B cell (primary cell): ENCODE measurements at regions not wholly inside any gene's neighbourhood (a gene's known extent, or its start where the extent isn't known, plus 50 kb on each side); places are given as distances from the start of the nearest gene placed in this dataset.

ENCODE experiments used
- ATAC-seq: fragments of 200-7000 bp; cut with Tn5 transposase; one replicate; pipeline ENCODE4 v1.10.0; 2021; ENCODE audit warnings: low read depth, mild to moderate bottlenecking, moderate number of reproducible peaks, moderate library complexity
- CTCF ChIA-PET: fragments of 350-600 bp; sonication (Branson Sonifier 250); formaldehyde crosslinking; loops from one replicate; lab custom pipeline; 2021; ENCODE audit warnings: antibody characterized with exemption, inconsistent platforms; lab: Charles Lee
- POLR2A ChIA-PET: fragments of 350-600 bp; sonication (Branson Sonifier 250); formaldehyde crosslinking; loops from one replicate; lab custom pipeline; 2021; ENCODE audit warnings: antibody characterized with exemption; lab: Charles Lee
- DNase-seq: peaks from one replicate; pipeline ENCODE4 v3.0.0; 2013
- H2AFZ ChIP-seq: 2 replicates; pipeline ENCODE4 v1.6.1; 2012; ENCODE audit warnings: mild to moderate bottlenecking, low read depth, low read length; ENCODE audit not compliant: insufficient read depth, poor library complexity, severe bottlenecking
- H3K27ac ChIP-seq, 2 donors: 1 replicate in 1 of 2; 2 replicates in 1 of 2; pipeline ENCODE4 v1.5.1; 2012 to 2013; ENCODE audit warnings: low read length in 2 of 2, mild to moderate bottlenecking in 2 of 2, moderate library complexity in 1 of 2
- H3K27me3 ChIP-seq, 4 experiments: fragments of 200-600 bp in 1 of 4; sonication (generic) in 1 of 4; replicated peaks in 1 of 4; 1 replicate in 2 of 4; 2 replicates in 2 of 4; pipeline versions ENCODE4 v1.6.1 to v1.7.0; 2013 to 2016; ENCODE audit warnings: low read length in 3 of 4, mild to moderate bottlenecking in 2 of 4, mixed read lengths in 1 of 4, moderate library complexity in 1 of 4; ENCODE audit not compliant: insufficient read depth in 4 of 4, control insufficient read depth in 3 of 4; ENCODE audit errors: control extremely low read depth in 1 of 4
- H3K36me3 ChIP-seq, 2 experiments: replicated peaks in 1 of 2; 1 replicate in 1 of 2; 2 replicates in 1 of 2; pipeline versions ENCODE4 v1.6.1 to v1.7.1; 2013; ENCODE audit warnings: low read length in 1 of 2; ENCODE audit not compliant: insufficient read depth in 2 of 2, control insufficient read depth in 1 of 2; ENCODE audit errors: control extremely low read depth in 1 of 2, extremely low read depth in 1 of 2
- H3K4me1 ChIP-seq, 2 donors: fragments of 200-600 bp in 1 of 2; sonication (generic) in 1 of 2; 1 replicate in 1 of 2; 2 replicates in 1 of 2; pipeline versions ENCODE4 v1.5.1 to v1.6.1; 2013 to 2017; ENCODE audit warnings: low read length in 2 of 2; ENCODE audit not compliant: control insufficient read depth in 2 of 2, insufficient read depth in 2 of 2
- H3K4me2 ChIP-seq: replicated peaks from 2 replicates; pipeline ENCODE3; 2012; ENCODE audit warnings: mild to moderate bottlenecking, low read depth, low read length; ENCODE audit not compliant: poor library complexity, severe bottlenecking
- H3K4me3 ChIP-seq, 5 experiments: fragments of 200-600 bp in 1 of 5; sonication (generic) in 1 of 5; 1 replicate in 3 of 5; 2 replicates in 2 of 5; pipeline versions ENCODE4 v1.5.1 to v1.7.0; 2011 to 2016; ENCODE audit warnings: low read length in 4 of 5, mild to moderate bottlenecking in 4 of 5, low read depth in 2 of 5, control low read depth in 1 of 5, moderate library complexity in 1 of 5; ENCODE audit not compliant: insufficient read depth in 1 of 5; ENCODE audit errors: control extremely low read depth in 1 of 5, extremely low read depth in 1 of 5
- H3K79me2 ChIP-seq: fragments of 200-600 bp; sonication (generic); one replicate; pipeline ENCODE4 v1.6.0; 2016; ENCODE audit warnings: low read length; ENCODE audit not compliant: control insufficient read depth, insufficient read depth
- H3K9ac ChIP-seq: fragments of 200-600 bp; sonication (generic); 2 replicates; pipeline ENCODE4 v1.6.1; 2017; ENCODE audit warnings: mild to moderate bottlenecking, low read length, moderate library complexity
- H3K9me3 ChIP-seq, 3 donors: one replicate each; pipeline versions ENCODE4 v1.6.1 to v1.7.1; 2013; ENCODE audit warnings: low read length in 2 of 3; ENCODE audit not compliant: control insufficient read depth in 2 of 3, insufficient read depth in 1 of 3; ENCODE audit errors: control extremely low read depth in 1 of 3
- H4K20me1 ChIP-seq: 2 replicates; pipeline ENCODE4 v1.6.0; 2012; ENCODE audit warnings: mild to moderate bottlenecking, low read length; ENCODE audit not compliant: insufficient read depth, control insufficient read depth, poor library complexity, severe bottlenecking
- H3K27ac Mint-ChIP-seq: one replicate; pipeline ENCODE4 v1.8.0; 2021; ENCODE audit warnings: mixed read lengths
- H3K27me3 Mint-ChIP-seq: one replicate; pipeline ENCODE4 v1.8.0; 2021; ENCODE audit warnings: mixed read lengths
- H3K4me1 Mint-ChIP-seq: one replicate; pipeline ENCODE4 v1.8.0; 2021; ENCODE audit warnings: mixed read lengths
- H3K4me3 Mint-ChIP-seq: one replicate; pipeline ENCODE4 v1.8.0; 2021; ENCODE audit warnings: mixed read lengths
- H3K9me3 Mint-ChIP-seq: one replicate; pipeline ENCODE4 v1.8.0; 2022; ENCODE audit warnings: mixed read lengths; ENCODE audit not compliant: insufficient read depth
- EZH2 ChIP-seq: IDR thresholded peaks from 2 replicates; pipeline ENCODE4 v1.6.1; 2012; ENCODE audit warnings: borderline replicate concordance, low read depth, mild to moderate bottlenecking, moderate library complexity, low read length; ENCODE audit not compliant: insufficient read depth, poor library complexity, severe bottlenecking
- WGBS: methylation state at CpG from one replicate; pipeline ENCODE4 v1.1.5; 2013; ENCODE audit warnings: missing lambda C conversion rate; ENCODE audit not compliant: insufficient coverage; 5-methylcytosine and 5-hydroxymethylcytosine counted together
- intact Hi-C: fragments of 100-400 bp; cut with micrococcal nuclease; formaldehyde crosslinking; loops from one replicate; pipeline ENCODE4 v1.10.0; 2022
- TF ChIP-seq, protein P1 (sequence below): fragments of 200-600 bp; IDR thresholded peaks from one replicate; pipeline ENCODE4 v1.8.0; 2022; ENCODE audit warnings: antibody characterized with exemption, mild to moderate bottlenecking

DNA sequence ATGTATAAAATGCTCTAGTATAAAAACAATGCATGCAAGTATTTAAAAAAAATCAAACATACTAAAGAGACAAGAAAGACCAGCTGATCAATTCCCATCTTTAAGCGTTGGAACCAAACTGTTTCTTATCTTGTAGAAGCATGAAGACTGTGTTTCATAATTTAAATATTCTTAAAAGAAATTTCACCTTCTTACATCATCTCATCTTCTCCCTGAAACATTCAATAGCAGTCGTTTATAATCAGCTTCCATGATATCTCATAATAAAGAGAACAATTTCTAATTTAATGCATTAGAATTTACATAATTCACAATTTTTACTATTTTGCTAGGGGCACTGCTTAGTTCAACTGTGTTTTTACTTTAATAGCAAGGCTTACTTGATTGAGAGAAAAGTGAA is 468.1 kb upstream of the MARCKS start:
- no peaks in the 10 kb centered on the region for H3K4me1 Mint-ChIP-seq
- H3K4me3 Mint-ChIP-seq = no peak overlapping the region
- H4K20me1 ChIP-seq = no peaks in the 10 kb centered on the region
- peaks cover 3% of the 10 kb centered on the region for H3K27me3 Mint-ChIP-seq
- H3K9me3 ChIP-seq = no peaks in the 10 kb centered on the region
- no peak overlapping the region for H3K9ac ChIP-seq
- POLR2A ChIA-PET = no interaction called here
- no peaks in the 10 kb centered on the region for H3K79me2 ChIP-seq
- ATAC-seq (no peak), DNase-seq (no peak)
- TF ChIP-seq, protein P1, sequence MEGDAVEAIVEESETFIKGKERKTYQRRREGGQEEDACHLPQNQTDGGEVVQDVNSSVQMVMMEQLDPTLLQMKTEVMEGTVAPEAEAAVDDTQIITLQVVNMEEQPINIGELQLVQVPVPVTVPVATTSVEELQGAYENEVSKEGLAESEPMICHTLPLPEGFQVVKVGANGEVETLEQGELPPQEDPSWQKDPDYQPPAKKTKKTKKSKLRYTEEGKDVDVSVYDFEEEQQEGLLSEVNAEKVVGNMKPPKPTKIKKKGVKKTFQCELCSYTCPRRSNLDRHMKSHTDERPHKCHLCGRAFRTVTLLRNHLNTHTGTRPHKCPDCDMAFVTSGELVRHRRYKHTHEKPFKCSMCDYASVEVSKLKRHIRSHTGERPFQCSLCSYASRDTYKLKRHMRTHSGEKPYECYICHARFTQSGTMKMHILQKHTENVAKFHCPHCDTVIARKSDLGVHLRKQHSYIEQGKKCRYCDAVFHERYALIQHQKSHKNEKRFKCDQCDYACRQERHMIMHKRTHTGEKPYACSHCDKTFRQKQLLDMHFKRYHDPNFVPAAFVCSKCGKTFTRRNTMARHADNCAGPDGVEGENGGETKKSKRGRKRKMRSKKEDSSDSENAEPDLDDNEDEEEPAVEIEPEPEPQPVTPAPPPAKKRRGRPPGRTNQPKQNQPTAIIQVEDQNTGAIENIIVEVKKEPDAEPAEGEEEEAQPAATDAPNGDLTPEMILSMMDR = no peak
- no peak for TF ChIP-seq EZH2
- H3K4me1 ChIP-seq = no peaks in the 10 kb centered on the region
- H3K4me3 ChIP-seq = no peak overlapping the region
- H3K36me3 ChIP-seq = no peaks in the 10 kb centered on the region
- CTCF ChIA-PET = interaction anchor here (1.2 kb wide), 1 partner anchor 82 kb away, joined by 3 read pairs; no protein-coding TSS in a partner anchor
- H3K27me3 ChIP-seq = no peaks in the 10 kb centered on the region
- no peak overlapping the region for H3K4me2 ChIP-seq
- no peak overlapping the region for H3K27ac Mint-ChIP-seq
- H3K9me3 Mint-ChIP-seq = no peaks in the 10 kb centered on the region
- WGBS = no CpG with 5 or more reads among the region's 2 CpGs
- H3K27ac ChIP-seq = no peak overlapping the region
- H2AFZ ChIP-seq = no peak overlapping the region
- intact Hi-C loops = no loop called here

DNA sequence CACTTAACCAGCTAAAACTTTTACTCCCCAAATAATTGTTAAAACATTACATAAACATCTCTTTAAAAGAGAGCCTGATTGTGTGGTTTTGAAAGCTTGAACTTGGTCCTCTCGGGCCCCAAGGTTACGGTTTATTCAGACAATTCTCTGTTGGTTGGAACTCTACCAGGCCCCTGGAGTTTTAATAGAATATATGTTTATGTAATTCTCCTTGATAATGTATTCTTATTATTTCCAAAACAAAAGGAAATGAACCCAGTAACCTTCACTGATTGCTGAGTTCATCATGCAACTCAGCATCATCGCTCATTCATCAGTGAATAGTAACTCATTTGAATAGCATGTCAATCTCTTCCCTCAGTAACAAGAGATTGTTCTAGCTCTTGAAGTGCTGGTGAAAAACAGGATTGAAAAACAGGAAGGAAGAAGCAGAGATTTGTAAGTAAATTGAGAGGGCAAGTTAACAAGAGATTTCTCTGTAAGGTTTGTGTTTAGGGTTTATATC is 464.5 kb upstream of the MARCKS start:
- no CpG with 5 or more reads among the region's 3 CpGs for WGBS
- TF ChIP-seq, protein P1 = no peak
- no peak for TF ChIP-seq EZH2
- H4K20me1 ChIP-seq = no peaks in the 10 kb centered on the region
- H3K36me3 ChIP-seq = no peaks in the 10 kb centered on the region
- Mint-ChIP-seq H3K9me3 (no peaks in the 10 kb centered on the region), H3K4me1 (no peaks in the 10 kb centered on the region), H3K27ac (no peak overlapping the region), H3K27me3 (peaks cover 3% of the 10 kb centered on the region), H3K4me3 (no peak overlapping the region)
- ChIA-PET POLR2A (no interaction called here), CTCF (no interaction called here)
- no peaks in the 10 kb centered on the region for H3K27me3 ChIP-seq
- intact Hi-C loops = no loop called here
- no peak overlapping the region for H3K4me2 ChIP-seq
- ATAC-seq = no peak
- no peaks in the 10 kb centered on the region for H3K9me3 ChIP-seq
- H3K27ac ChIP-seq = no peak overlapping the region
- no peak overlapping the region for H3K4me3 ChIP-seq
- H3K79me2 ChIP-seq = no peaks in the 10 kb centered on the region
- no peak overlapping the region for H3K9ac ChIP-seq
- no peak for DNase-seq
- H3K4me1 ChIP-seq = no peaks in the 10 kb centered on the region
- no peak overlapping the region for H2AFZ ChIP-seq
